HCT116 (cell line): ENCODE measurements at regions not wholly inside any gene's neighbourhood (a gene's known extent, or its start where the extent isn't known, plus 50 kb on each side); places are given as distances from the start of the nearest gene placed in this dataset.

Experiments
- EZH2 ChIP-seq: fragments of 200-600 bp; sonication (generic); IDR thresholded peaks from 2 replicates; pipeline ENCODE4 v1.6.1; 2017; ENCODE audit warnings: antibody characterized with exemption, mixed run types
- POLR2AphosphoS5 ChIP-seq: IDR thresholded peaks from 2 replicates; pipeline ENCODE4 v1.6.1; 2011; ENCODE audit warnings: mild to moderate bottlenecking, low read depth, low read length, moderate library complexity
- REST ChIP-seq: IDR thresholded peaks from 2 replicates; pipeline ENCODE4 v1.6.1; 2012; ENCODE audit warnings: low read depth
- SRF ChIP-seq: IDR thresholded peaks from 2 replicates; pipeline ENCODE4 v1.6.1; 2012; ENCODE audit warnings: low read depth

- TF ChIP-seq POLR2AphosphoS5 (no peak), EZH2 (no peak), REST (no peak), SRF (no peak)
These were observed 1243.7 kb upstream of the PCDH9 start for GRCh38 chr13:68473834-68474326.
